ENCODE measurements at regions not wholly inside any gene's neighbourhood (a gene's known extent, or its start where the extent isn't known, plus 50 kb on each side); places are given as distances from the start of the nearest gene placed in this dataset.

DNA sequence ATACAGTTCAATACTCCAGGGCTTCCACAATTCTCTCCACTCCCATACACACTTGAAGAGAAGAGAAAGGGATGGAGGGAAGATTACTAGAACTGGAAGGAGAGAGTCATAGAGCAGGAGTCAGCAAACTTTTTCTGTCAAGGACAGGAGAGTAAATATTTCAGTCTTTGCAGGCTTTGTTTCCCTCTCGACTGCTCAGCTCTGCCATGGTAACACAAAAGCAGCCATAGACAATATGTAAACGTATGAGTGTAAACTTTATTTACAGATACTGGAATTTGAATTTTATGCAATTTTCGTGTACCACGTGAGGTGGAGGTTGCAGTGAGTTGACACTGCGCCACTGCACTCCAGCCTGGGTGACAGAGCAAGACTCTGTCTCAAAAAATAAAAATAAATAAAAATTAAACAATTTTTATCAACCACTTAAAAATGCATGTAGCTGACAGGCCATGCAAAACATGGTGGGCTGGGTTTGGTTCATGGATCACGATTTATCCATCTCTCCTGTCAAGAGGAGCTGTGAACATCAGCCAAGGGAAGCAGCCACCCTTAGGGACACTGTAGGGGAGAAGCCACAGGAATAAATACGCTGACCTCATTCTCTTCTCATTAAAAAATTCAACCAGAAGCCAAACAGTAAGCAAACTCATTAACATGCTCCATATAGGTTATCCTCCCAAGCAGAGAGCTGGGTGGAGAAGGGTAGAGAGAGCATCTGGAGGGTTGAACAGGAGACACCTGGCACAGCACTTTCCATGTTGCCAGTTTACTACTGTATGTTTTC is 266.4 kb upstream of the FN1 start:
- TF ChIP-seq SIN3A (IDR thresholded peaks at IDR 0.05; ENCODE audit: borderline replicate concordance, insufficient read depth, low read depth, low read length) (no peak), POLR2AphosphoS5 (IDR thresholded peaks at IDR 0.05; ENCODE audit: low read depth, low read length) (no peak)
- TF ChIP-seq, protein P1, sequence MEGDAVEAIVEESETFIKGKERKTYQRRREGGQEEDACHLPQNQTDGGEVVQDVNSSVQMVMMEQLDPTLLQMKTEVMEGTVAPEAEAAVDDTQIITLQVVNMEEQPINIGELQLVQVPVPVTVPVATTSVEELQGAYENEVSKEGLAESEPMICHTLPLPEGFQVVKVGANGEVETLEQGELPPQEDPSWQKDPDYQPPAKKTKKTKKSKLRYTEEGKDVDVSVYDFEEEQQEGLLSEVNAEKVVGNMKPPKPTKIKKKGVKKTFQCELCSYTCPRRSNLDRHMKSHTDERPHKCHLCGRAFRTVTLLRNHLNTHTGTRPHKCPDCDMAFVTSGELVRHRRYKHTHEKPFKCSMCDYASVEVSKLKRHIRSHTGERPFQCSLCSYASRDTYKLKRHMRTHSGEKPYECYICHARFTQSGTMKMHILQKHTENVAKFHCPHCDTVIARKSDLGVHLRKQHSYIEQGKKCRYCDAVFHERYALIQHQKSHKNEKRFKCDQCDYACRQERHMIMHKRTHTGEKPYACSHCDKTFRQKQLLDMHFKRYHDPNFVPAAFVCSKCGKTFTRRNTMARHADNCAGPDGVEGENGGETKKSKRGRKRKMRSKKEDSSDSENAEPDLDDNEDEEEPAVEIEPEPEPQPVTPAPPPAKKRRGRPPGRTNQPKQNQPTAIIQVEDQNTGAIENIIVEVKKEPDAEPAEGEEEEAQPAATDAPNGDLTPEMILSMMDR (IDR thresholded peaks at IDR 0.05): no peak
- TF ChIP-seq, protein P2, sequence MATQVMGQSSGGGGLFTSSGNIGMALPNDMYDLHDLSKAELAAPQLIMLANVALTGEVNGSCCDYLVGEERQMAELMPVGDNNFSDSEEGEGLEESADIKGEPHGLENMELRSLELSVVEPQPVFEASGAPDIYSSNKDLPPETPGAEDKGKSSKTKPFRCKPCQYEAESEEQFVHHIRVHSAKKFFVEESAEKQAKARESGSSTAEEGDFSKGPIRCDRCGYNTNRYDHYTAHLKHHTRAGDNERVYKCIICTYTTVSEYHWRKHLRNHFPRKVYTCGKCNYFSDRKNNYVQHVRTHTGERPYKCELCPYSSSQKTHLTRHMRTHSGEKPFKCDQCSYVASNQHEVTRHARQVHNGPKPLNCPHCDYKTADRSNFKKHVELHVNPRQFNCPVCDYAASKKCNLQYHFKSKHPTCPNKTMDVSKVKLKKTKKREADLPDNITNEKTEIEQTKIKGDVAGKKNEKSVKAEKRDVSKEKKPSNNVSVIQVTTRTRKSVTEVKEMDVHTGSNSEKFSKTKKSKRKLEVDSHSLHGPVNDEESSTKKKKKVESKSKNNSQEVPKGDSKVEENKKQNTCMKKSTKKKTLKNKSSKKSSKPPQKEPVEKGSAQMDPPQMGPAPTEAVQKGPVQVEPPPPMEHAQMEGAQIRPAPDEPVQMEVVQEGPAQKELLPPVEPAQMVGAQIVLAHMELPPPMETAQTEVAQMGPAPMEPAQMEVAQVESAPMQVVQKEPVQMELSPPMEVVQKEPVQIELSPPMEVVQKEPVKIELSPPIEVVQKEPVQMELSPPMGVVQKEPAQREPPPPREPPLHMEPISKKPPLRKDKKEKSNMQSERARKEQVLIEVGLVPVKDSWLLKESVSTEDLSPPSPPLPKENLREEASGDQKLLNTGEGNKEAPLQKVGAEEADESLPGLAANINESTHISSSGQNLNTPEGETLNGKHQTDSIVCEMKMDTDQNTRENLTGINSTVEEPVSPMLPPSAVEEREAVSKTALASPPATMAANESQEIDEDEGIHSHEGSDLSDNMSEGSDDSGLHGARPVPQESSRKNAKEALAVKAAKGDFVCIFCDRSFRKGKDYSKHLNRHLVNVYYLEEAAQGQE (IDR thresholded peaks at IDR 0.05; ENCODE audit: insufficient read depth in 1 of 2, low read depth in 2 of 2, low read length in 1 of 2): no peak
